Suprapubic skin (tissue), 4 donors: ENCODE measurements at regions not wholly inside any gene's neighbourhood (a gene's known extent, or its start where the extent isn't known, plus 50 kb on each side); places are given as distances from the start of the nearest gene placed in this dataset.

ENCODE experiments used
- DNase-seq, 2 donors: peaks; one replicate each; pipeline ENCODE4 v3.0.0-alpha.2; 2019; ENCODE audit warnings: low spot score in 2 of 2
- H3K27ac ChIP-seq: fragments of 200-600 bp; sonication (generic); one replicate; pipeline ENCODE4 v1.5.1; 2019
- H3K27me3 ChIP-seq: fragments of 200-600 bp; sonication (generic); one replicate; pipeline ENCODE4 v1.5.1; 2019
- H3K36me3 ChIP-seq: fragments of 200-600 bp; sonication (generic); one replicate; pipeline ENCODE4 v1.5.1; 2019
- H3K4me1 ChIP-seq: fragments of 200-600 bp; sonication (generic); one replicate; pipeline ENCODE4 v1.5.1; 2019
- H3K4me3 ChIP-seq: fragments of 200-600 bp; sonication (generic); one replicate; pipeline ENCODE4 v1.5.1; 2019; ENCODE audit warnings: mild to moderate bottlenecking
- H3K9me3 ChIP-seq: fragments of 200-600 bp; sonication (generic); one replicate; pipeline ENCODE4 v1.5.1; 2019
- EP300 ChIP-seq: sonication (generic); formaldehyde crosslinking; IDR thresholded peaks from one replicate; pipeline ENCODE4 v1.6.1; 2017; ENCODE audit warnings: antibody characterized with exemption
- POLR2A ChIP-seq, 2 donors: fragments of 450-650 bp; IDR thresholded peaks; one replicate each; pipeline ENCODE4 v1.6.1; 2017; ENCODE audit warnings: antibody characterized with exemption in 2 of 2, mild to moderate bottlenecking in 2 of 2, moderate library complexity in 2 of 2
- POLR2AphosphoS5 ChIP-seq, 3 donors: sonication (generic); formaldehyde crosslinking; IDR thresholded peaks; one replicate each; pipeline ENCODE4 v1.6.1; 2017; ENCODE audit warnings: antibody characterized with exemption in 3 of 3
- WGBS: methylation state at CpG from one replicate; pipeline ENCODE4 v1.1.5; 2018; 5-methylcytosine and 5-hydroxymethylcytosine counted together
- TF ChIP-seq, protein P1 (sequence below), 2 donors: fragments of 200-600 bp in 1 of 2; fragments of 450-650 bp in 1 of 2; sonication (generic) in 1 of 2; IDR thresholded peaks; one replicate each; pipeline ENCODE4 v1.5.1; 2016 to 2019; ENCODE audit warnings: antibody characterized with exemption in 2 of 2, mild to moderate bottlenecking in 1 of 2, moderate library complexity in 1 of 2

DNA sequence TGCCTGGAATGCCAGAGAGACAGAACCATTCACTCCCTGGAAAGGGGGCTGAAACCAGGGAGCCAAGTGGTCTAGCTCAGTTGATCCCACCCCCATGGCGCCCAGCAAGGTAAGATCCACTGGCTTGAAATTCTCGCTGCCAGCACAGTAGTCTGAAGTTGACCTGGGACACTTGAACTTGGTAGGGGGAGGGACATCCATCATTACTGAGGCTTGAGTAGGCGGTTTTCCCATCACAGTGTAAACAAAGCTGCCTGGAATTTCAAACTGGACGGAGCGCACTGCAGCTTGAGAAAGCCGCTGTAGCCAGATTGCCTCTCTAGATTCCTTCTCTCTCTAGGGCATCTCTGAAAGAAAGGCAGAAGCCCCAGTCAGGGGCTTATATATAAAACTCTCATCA is 310.7 kb upstream of the DPPA4 start:
- WGBS, result 83% methylated on average over 6 of the region's 6 CpGs
- TF ChIP-seq, protein P1, sequence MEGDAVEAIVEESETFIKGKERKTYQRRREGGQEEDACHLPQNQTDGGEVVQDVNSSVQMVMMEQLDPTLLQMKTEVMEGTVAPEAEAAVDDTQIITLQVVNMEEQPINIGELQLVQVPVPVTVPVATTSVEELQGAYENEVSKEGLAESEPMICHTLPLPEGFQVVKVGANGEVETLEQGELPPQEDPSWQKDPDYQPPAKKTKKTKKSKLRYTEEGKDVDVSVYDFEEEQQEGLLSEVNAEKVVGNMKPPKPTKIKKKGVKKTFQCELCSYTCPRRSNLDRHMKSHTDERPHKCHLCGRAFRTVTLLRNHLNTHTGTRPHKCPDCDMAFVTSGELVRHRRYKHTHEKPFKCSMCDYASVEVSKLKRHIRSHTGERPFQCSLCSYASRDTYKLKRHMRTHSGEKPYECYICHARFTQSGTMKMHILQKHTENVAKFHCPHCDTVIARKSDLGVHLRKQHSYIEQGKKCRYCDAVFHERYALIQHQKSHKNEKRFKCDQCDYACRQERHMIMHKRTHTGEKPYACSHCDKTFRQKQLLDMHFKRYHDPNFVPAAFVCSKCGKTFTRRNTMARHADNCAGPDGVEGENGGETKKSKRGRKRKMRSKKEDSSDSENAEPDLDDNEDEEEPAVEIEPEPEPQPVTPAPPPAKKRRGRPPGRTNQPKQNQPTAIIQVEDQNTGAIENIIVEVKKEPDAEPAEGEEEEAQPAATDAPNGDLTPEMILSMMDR (IDR thresholded peaks at IDR 0.05), result no peak
- TF ChIP-seq POLR2A (IDR thresholded peaks at IDR 0.05) (no peak), POLR2AphosphoS5 (IDR thresholded peaks at IDR 0.05) (no peak)
- H3K9me3 ChIP-seq, result no peaks in the 10 kb centered on the region
- no peak for DNase-seq
- H3K4me1 ChIP-seq, result no peaks in the 10 kb centered on the region
- no peaks in the 10 kb centered on the region for H3K27me3 ChIP-seq
- H3K4me3 ChIP-seq, result no peak overlapping the region
- H3K27ac ChIP-seq, result no peak overlapping the region
- H3K36me3 ChIP-seq, result no peaks in the 10 kb centered on the region

DNA sequence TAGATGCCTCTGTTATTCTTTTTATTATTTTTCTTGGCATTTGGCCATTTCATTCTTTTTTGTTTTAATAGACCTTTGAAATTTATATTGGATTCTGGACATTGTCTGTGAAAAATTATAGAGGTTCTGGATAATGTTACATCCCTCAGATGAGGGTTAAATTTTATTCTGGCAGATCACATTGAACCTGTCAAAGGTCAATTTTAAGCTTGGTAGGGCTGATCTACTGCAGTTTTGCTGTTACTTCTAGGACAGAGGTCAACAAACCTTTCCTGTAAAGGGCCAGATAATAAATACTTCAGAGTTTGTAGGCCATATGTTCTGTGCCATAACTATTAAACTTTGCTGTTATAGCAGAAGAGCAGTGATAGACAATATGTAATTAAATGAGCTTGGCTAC is 318.9 kb upstream of the DPPA4 start:
- DNase-seq, result no peak
- H3K9me3 ChIP-seq, result peaks cover 6% of the 10 kb centered on the region
- TF ChIP-seq POLR2AphosphoS5 (IDR thresholded peaks at IDR 0.05), result no peak
- no peaks in the 10 kb centered on the region for H3K27me3 ChIP-seq
- no peak overlapping the region for H3K27ac ChIP-seq
- no peaks in the 10 kb centered on the region for H3K4me1 ChIP-seq
- H3K4me3 ChIP-seq, result no peak overlapping the region
- H3K36me3 ChIP-seq, result no peaks in the 10 kb centered on the region

DNA sequence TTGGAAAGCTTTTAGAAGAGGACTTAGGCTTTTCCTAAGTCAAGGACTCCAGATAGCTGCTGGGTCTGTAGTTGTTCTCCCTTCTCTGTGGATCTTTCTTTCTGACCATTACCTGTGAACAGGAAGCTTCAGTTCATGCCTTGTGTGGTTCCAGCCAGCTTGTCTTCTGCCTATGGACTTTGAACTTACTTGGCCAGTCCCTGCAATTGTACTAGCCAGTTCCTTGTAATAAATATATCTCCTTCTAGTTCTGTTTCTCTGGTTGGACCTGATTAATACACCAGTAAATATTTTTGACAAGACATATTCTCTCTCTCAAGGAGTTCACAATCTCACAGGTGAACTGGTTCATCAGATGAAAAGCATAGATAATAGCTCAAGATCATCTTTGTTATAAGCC is 341.3 kb upstream of the DPPA4 start:
- Histone ChIP-seq H3K36me3 (no peaks in the 10 kb centered on the region), H3K4me3 (no peak overlapping the region), H3K4me1 (no peaks in the 10 kb centered on the region), H3K9me3 (peaks cover 6% of the 10 kb centered on the region), H3K27ac (no peak overlapping the region), H3K27me3 (no peaks in the 10 kb centered on the region)
- TF ChIP-seq POLR2AphosphoS5 (IDR thresholded peaks at IDR 0.05) (no peak), POLR2A (IDR thresholded peaks at IDR 0.05) (no peak), EP300 (no peak)
- TF ChIP-seq, protein P1 (IDR thresholded peaks at IDR 0.05), result no peak
- DNase-seq, result no peak

DNA sequence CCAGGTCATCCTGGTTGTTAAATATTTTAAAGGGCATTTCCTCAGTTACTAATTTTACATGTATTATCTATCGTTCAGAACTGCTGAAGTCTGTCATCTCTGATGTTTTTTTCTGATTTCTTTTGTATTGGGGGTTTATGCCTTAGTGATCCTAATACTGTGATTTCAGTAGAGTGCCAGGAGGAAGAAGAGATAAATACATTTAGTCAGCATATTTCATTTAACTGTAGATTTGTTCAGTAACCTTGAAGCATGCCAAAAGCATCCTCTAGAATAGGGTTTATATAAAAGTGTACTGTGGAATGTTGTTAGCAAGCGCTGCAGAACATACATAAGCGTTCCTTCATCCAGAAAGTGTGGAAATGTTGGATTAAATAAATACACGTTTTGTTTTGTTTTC is 342.3 kb upstream of the DPPA4 start:
- Histone ChIP-seq H3K36me3 (no peaks in the 10 kb centered on the region), H3K4me1 (no peaks in the 10 kb centered on the region), H3K4me3 (no peak overlapping the region), H3K9me3 (peaks cover 1% of the 10 kb centered on the region), H3K27ac (no peak overlapping the region), H3K27me3 (no peaks in the 10 kb centered on the region)
- WGBS, result 69% methylated on average over 4 of the region's 4 CpGs
- no peak for TF ChIP-seq POLR2AphosphoS5 (IDR thresholded peaks at IDR 0.05)
- TF ChIP-seq POLR2A (IDR thresholded peaks at IDR 0.05), result no peak
- TF ChIP-seq, protein P1 (IDR thresholded peaks at IDR 0.05), result no peak
- no peak for TF ChIP-seq EP300
- no peak for DNase-seq

DNA sequence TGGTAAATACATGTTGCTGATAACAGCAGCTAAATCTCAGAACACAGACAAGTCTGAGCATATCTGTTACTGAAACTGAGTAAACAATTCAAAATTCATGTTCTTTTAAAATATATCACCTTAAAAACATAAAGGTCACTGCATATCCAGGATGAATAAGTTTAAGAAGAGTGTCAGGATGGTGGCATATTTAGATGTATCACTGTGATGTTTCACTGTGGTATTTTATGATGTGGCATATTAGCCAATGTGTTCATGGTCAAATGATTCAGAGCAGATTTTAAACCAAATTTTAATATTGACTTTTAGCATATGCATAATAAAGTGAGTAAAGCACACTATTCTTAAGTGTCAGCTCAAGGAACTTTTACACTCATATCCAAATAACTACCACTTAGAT is 346.4 kb upstream of the DPPA4 start:
- TF ChIP-seq POLR2A (IDR thresholded peaks at IDR 0.05) (no peak), EP300 (no peak), POLR2AphosphoS5 (IDR thresholded peaks at IDR 0.05) (no peak)
- TF ChIP-seq, protein P1 (IDR thresholded peaks at IDR 0.05), result no peak
- H3K36me3 ChIP-seq, result no peaks in the 10 kb centered on the region
- H3K27me3 ChIP-seq, result no peaks in the 10 kb centered on the region
- DNase-seq, result no peak
- no peaks in the 10 kb centered on the region for H3K9me3 ChIP-seq
- no peaks in the 10 kb centered on the region for H3K4me1 ChIP-seq
- H3K27ac ChIP-seq, result no peak overlapping the region
- no peak overlapping the region for H3K4me3 ChIP-seq
